ENCODE measurements at regions not wholly inside any gene's neighbourhood (a gene's known extent, or its start where the extent isn't known, plus 50 kb on each side); places are given as distances from the start of the nearest gene placed in this dataset.
"Not testable (repeated sequence)": the region's sequence is repeated elsewhere in the genome, so short reads cannot be mapped to it uniquely, and the experiment has no call there.

DNA sequence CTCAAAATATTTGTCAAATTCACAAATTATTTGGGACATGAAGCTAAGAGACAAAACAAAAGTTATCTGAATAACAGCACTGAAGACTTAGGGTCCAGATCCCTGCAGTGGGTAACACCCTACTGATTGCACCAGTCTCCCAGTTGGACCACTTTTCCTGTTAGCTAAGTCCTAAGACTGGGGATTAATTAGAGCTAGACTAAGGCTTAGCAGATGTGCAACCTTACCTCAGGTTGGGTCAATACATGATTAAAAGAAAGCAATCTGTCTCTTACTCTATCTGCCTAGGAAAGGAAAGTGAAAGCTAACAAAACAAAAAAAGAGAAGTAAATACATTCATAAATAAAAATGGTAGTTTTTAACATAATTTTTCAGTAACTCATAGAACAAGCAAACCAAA lies 737.2 kb upstream of the CHRM3 start:
- DNase-seq (ENCODE audit: low spot score) = no peak

DNA sequence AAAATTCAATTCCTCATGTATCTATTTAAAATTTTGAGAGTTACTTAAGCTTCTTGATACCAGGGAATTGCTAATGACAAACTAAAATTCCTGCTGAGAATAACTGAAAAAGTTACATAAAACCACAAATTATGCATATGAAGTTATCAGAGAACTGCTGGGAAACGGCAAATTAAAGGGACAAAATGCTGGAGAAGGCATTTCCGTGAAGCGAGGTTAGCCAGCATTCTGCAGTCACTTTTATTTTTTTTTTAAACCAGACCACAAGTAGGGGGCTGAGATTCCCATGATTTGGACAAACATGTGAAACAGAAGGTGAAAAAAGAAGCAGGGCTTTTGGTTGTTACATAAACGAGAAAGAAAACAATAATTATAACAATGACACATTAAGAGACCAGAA lies 737.6 kb upstream of the CHRM3 start:
- no peak for DNase-seq (ENCODE audit: low spot score)

DNA sequence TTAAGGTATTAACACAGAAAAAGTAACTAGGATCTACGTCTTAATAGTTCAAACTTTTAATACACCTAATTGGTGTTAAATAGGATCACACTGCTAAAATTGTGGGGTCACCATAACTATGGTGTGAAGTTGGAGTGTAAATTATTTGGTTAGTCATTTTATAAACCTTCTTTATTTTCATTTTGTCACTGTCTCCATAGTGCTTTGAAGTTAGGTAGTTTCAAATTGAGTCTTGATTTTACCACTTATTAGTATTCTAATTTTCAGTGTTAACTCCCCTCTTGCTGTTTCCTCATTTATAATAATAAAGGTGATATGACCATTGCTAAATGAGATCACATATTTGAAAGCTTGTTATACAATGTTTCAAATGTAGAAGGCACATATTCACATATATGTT lies 738.1 kb upstream of the CHRM3 start:
- DNase-seq (ENCODE audit: low spot score) = no peak

DNA sequence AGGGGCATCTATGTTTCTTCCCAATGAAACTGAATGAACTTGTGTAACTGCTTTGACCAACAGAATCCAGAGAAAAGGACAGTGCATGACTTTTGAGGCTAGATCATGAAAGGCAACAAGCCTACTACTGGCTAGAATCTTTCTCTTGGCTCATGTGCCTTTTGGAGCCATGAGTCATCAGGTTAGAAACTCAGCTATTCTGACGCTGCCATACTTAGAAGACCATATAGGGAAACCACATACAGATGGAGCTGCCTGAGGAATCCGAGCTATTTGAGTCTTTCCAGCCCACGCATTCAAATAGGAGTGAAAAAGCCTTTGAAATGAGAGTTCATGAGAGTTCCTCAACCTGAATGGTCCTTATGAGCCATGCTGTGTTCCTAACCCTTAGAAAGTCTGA lies 738.5 kb upstream of the CHRM3 start:
- no peak for DNase-seq (ENCODE audit: low spot score)

DNA sequence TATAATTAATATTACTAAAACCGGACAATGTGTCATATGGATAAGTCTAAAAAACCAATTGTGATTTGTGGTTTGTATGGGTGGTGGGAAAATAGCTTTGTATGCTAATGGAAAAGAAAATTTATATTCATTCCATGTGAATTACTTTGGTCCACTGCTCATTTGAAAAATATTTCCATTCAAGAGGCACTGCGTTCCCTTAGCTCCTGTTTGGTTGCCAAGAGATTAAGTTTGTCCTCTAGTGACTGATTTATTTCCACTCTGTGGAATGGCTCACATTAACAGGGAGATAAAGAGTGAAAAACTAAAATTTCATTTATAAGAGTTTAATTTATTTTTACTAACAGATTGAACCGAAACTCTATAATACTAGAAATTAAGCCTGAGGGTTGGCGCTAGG lies 744.1 kb upstream of the CHRM3 start:
- no peak for DNase-seq (ENCODE audit: low spot score)

DNA sequence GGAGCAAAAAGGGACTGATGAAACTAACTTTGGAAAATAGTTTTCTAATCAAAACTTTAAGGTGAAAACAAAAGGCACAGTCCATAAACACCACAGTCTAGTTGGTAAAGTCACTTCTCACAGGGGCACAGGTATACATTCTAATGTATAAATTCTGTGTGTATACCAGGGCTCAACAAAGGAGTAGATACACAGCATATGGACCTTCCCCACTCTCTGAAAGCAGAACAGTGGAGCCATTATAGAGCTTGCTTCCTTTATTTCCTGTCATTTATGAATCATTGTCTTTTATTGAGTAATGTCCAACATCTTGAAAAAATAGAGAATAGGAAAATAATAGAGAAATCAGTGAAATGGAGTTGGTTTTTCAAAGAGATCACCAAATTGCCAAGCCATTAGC lies 746.5 kb upstream of the CHRM3 start:
- no peak for DNase-seq (ENCODE audit: low spot score)

- DNase-seq (ENCODE audit: low spot score) = no peak
Measured at GRCh38 chr1:238628110-238628509, 737.4 kb upstream of the ZP4 start.

DNA sequence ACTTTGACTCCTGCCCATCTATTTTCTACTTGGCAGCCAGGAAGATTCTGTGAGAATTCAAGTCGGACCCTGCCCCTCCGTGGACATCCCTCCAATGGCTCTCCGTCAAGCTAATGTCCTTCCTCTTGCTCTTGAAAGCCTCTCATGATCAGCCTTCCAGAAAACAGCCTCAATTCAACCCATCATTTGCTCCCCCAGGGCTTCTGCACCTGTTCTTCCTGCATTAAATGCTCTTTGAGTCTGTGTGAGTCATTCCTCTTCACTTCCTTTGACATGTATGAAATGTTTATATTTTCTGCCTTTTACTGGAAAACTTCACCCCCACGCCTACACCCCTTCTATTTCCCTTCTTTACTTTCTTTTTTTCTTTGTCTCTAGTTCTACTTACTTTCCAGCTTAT lies 734.1 kb upstream of the ZP4 start:
- DNase-seq (ENCODE audit: low spot score) = no peak

GRCh38 chr1:238621405-238621804 lies 730.7 kb upstream of the ZP4 start:
- no peak for DNase-seq (ENCODE audit: low spot score)

DNA sequence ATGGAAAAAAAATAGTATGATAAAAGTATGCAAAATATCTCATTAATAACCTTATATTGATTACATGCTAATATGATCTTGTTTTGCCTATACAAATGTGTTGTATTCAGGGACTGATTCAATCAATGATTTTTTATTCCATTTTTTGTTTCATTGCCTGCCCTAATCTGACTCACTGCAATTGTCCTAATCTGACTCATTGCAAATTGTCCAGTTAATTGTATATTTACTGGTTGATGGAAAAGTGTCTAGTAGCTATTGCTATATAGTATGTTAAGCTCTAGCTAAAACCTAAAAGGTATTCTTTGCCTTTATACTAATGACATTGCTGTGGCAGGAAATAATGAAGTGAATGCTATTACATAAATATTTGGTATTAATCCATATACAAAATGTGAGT lies 728.9 kb upstream of the ZP4 start:
- DNase-seq (ENCODE audit: low spot score) = no peak

- DNase-seq (ENCODE audit: low spot score) = no peak
Measured at GRCh38 chr1:238611406-238611805, 720.7 kb upstream of the ZP4 start.

DNA sequence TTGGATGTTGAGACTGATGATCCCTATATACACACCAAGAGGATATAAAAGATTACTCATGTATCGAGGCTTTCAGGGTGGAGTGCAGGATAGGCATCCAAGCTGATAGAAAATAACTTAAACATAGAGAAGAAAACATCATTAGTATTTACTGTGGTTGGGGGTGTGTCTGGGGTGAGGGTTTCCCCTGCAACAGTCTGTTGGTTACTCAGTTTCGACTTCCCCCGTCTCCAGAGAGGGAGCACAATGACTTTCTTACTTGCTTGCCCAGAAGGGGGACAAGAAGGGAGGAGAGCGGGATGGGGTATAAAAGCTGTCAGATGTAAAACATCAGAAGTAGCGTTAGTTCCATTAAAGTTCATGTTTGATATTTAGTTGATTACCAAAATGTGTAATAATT lies 717.4 kb upstream of the ZP4 start:
- no peak for DNase-seq (ENCODE audit: low spot score)

DNA sequence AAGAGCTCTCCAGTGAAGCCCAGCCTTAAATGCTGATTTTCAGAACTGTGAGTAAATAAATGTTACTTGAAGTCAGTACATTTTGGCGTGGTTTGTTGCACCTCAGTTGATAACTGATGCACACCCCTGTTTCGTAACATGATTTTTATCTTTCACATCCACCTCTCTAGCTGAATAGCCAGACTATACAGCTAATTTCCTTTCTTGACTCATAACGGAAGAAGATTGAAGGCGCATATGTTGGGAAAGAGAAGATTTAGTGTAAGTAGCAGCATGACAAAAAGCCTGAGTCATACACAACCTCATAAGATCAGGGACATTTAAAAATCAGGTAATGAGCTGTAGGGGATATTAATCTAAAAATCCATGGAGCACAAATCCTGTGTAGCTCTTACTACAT lies 716.2 kb upstream of the ZP4 start:
- no peak for DNase-seq (ENCODE audit: low spot score)

GRCh38 chr1:238606457-238606856 lies 715.7 kb upstream of the ZP4 start:
- no peak for DNase-seq (ENCODE audit: low spot score)

GRCh38 chr1:238604357-238604756 lies 713.6 kb upstream of the ZP4 start:
- DNase-seq (ENCODE audit: low spot score) = no peak

GRCh38 chr1:238601604-238602003 lies 710.9 kb upstream of the ZP4 start:
- DNase-seq (ENCODE audit: low spot score) = not testable (repeated sequence)

- DNase-seq (ENCODE audit: low spot score) = no peak
Measured at GRCh38 chr1:238596703-238597102, 706.0 kb upstream of the ZP4 start.

GRCh38 chr1:238592621-238593020 lies 701.9 kb upstream of the ZP4 start:
- no peak for DNase-seq (ENCODE audit: low spot score)

DNA sequence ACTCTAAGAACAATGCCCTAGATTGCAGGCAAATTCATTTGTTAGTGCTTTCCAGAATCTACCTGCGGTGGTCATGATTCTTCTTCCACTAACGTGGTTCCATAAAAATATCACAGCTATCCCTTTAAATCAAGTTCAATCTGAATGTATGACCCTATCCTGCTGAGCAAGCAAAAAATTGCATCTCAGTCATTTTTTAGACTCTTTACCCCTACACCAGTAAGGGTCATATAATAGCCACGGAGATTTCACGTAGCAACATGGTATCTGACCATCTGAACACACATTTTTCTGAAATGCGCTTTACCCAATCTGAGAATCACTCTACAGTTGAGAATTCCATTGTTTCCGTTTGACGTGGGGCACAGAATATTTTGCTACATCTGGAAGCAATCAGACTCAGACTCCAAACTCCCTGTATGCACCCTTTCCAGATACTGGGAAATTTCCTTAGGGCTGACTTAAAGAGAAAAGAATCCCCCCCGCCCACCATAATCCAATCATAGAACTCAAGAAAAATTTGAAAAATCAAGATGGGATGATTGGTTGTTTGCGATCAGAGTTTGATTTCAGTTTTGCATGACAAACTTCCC lies 699.2 kb upstream of the ZP4 start:
- DNase-seq (ENCODE audit: low spot score) = no peak

- no peak for DNase-seq (ENCODE audit: low spot score)
Measured at GRCh38 chr1:238582816-238583215, 692.1 kb upstream of the ZP4 start.

GRCh38 chr1:238581332-238581731 lies 690.6 kb upstream of the ZP4 start:
- no peak for DNase-seq (ENCODE audit: low spot score)

- DNase-seq (ENCODE audit: low spot score) = no peak
Measured at GRCh38 chr1:238568735-238569134, 678.0 kb upstream of the ZP4 start.

GRCh38 chr1:238562341-238562740 lies 671.6 kb upstream of the ZP4 start:
- no peak for DNase-seq (ENCODE audit: low spot score)

DNA sequence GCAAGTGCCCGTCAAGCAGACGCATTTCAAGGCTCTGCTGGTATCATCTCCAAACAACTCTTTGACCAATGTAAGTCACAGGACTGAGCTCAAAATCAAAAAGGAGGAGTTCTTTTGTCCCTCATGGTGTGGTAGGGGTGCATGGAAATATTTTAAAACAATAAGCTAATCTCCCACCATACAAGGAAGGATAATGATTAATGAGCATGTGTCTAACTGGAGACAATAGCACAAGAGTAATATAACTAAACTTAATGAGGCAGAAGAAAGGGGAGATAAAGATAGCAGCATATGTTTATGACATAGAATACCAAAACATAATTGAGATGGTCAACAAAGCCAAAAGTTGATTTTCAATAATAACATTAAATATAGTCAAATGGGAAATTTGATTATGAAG lies 668.0 kb upstream of the ZP4 start:
- no peak for DNase-seq (ENCODE audit: low spot score)

DNA sequence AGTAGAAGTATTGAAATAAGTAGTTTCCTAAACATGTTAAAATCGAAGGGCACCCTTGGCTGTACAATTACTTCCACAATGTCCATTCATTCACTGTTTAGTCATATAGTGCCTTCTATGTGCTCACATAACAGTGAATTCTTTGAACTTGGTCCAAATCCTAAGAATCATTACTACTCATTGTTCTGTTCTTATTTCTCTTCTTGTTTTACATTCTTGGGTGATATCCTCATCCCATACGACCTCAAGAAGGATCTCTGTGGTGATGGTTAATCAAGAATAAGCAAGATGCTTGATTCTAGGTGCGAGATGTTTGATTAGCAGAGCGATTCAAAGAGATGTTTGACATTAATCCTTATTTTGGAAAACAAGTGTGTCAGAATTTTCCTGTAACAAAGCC lies 667.4 kb upstream of the ZP4 start:
- DNase-seq (ENCODE audit: low spot score) = no peak

Measured in putamen (tissue), 1 donor.